ENCODE measurements at regions not wholly inside any gene's neighbourhood (a gene's known extent, or its start where the extent isn't known, plus 50 kb on each side); places are given as distances from the start of the nearest gene placed in this dataset.
"Not testable (repeated sequence)": the region's sequence is repeated elsewhere in the genome, so short reads cannot be mapped to it uniquely, and the experiment has no call there.

DNA sequence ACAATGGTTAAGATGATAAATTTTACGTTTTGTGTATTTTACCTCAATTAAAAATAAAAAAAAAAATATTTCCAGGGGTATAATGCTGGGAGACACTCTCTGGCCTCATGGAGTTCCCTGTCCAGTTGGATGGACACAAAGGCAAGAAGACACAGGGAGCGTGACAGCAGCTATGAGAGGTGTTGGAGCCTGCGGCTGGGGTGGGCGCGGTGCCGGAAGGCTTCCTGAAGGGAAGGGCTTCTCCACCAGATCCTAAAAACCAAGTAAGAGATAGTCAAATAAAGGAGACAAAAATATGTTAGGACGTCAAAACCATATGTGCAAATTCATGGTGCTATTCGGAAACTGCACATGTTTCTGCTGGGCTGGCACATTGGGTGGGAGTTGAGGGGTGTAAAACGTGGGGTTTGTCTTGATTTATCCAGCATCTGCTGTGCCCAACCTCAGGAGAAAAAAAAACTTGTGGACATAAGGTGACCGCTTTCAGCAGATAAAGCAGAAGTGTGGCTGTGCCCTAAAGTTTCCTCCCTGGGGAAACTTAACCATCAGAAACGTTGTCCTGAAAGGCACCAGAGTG, 467.6 kb downstream of the RNF144A start:
- no peak overlapping the region for H3K4me3 ChIP-seq (ENCODE audit: low read depth, low read length)
- TF ChIP-seq, protein P1, sequence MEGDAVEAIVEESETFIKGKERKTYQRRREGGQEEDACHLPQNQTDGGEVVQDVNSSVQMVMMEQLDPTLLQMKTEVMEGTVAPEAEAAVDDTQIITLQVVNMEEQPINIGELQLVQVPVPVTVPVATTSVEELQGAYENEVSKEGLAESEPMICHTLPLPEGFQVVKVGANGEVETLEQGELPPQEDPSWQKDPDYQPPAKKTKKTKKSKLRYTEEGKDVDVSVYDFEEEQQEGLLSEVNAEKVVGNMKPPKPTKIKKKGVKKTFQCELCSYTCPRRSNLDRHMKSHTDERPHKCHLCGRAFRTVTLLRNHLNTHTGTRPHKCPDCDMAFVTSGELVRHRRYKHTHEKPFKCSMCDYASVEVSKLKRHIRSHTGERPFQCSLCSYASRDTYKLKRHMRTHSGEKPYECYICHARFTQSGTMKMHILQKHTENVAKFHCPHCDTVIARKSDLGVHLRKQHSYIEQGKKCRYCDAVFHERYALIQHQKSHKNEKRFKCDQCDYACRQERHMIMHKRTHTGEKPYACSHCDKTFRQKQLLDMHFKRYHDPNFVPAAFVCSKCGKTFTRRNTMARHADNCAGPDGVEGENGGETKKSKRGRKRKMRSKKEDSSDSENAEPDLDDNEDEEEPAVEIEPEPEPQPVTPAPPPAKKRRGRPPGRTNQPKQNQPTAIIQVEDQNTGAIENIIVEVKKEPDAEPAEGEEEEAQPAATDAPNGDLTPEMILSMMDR (IDR thresholded peaks at IDR 0.05; ENCODE audit: low read depth, low read length) = no peak

DNA sequence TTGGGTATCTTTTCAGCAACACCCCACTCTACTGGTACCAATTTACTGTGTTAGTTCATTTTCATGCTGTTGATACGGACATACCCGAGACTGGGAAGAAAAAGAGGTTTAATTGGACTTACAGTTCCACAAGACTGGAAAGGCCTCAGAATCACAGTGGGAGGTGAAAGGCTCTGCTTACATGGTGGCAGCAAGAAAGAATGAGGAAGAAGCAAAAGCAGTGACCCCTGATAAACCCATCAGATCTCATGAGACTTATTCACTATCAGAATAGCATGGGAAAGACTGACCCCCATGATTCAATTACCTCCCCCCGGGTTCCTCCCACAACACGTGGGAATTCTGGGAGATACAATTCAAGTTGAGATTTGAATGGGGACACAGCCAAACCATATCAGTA, 473.1 kb downstream of the RNF144A start:
- H3K4me3 ChIP-seq (ENCODE audit: low read depth, low read length) = not testable (repeated sequence)

DNA sequence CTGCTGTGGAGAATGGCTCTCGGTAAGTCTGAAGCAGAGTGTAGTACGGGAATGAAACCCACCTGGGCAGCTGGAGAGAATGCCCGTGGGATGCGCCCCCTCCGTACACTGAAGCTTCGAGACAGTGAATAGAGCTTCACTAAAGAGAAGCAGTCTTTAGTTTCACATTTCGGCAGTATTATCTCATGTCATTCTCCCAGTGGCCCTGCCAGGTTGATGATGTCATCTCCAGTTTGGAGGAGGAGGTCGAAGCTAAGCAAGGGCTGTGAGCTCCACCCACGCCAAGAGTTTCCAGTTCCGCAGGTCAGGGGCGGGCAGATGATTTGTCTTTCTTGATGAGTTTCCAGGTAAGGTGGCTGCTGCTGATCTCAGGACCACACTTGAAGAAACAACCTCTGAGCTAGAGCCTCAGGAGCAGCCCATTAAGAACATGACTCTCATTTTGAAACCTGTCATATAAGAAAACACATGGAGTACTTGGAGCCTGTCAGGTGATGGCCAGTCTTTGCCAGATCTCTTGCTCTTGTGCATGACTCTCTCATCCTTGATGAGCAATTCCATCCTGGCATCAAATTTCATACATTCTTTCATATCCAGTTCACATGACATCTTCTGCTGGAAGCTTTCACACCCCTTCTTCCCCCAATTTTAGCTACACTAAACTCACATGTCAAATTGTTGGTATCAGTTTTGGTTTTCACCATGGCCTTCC, 475.0 kb downstream of the RNF144A start:
- TF ChIP-seq, protein P1 (IDR thresholded peaks at IDR 0.05; ENCODE audit: low read depth, low read length) = no peak
- no peak overlapping the region for H3K4me3 ChIP-seq (ENCODE audit: low read depth, low read length)

DNA sequence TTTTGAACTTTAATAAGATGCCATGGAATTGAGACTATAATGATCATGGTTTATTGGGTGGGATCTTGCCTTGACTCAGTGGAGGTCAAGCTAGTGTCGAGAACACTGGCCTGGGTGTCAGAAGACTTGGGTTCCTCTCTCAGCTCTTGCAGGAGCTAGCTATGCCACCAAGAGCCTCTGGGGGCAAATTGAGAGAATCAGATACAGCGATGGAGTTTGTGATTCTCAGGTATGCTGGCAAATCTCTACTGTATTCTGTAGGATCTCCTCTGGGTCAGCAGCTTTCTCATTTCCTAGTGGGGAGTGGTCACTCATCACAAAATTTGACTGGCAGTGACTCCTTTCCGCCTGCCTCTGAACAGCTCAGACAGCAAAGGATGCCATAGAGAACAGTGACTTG, 477.0 kb downstream of the RNF144A start:
- TF ChIP-seq, protein P1 (IDR thresholded peaks at IDR 0.05; ENCODE audit: low read depth, low read length) = no peak
- no peak overlapping the region for H3K4me3 ChIP-seq (ENCODE audit: low read depth, low read length)

DNA sequence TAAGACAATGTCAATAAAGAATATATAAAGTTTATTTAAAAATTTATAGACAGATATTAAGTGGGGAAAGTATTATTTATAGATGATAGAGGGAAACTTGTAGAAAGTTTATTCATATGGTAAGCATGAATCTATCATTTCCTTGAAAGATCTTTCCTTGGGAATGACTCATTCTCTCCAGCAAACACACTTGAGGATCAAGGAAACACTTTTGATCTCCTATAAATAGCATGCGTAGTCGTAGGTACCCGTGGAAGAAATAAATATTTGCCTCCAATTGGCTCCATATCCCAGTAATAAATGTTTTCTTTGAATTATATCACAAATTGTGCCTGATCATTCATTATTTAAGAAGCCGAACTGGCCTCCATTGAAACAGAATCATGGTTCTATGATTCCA, 483.4 kb downstream of the RNF144A start:
- H3K4me3 ChIP-seq (ENCODE audit: low read depth, low read length) = no peak overlapping the region
- TF ChIP-seq, protein P1 (IDR thresholded peaks at IDR 0.05; ENCODE audit: low read depth, low read length) = no peak

DNA sequence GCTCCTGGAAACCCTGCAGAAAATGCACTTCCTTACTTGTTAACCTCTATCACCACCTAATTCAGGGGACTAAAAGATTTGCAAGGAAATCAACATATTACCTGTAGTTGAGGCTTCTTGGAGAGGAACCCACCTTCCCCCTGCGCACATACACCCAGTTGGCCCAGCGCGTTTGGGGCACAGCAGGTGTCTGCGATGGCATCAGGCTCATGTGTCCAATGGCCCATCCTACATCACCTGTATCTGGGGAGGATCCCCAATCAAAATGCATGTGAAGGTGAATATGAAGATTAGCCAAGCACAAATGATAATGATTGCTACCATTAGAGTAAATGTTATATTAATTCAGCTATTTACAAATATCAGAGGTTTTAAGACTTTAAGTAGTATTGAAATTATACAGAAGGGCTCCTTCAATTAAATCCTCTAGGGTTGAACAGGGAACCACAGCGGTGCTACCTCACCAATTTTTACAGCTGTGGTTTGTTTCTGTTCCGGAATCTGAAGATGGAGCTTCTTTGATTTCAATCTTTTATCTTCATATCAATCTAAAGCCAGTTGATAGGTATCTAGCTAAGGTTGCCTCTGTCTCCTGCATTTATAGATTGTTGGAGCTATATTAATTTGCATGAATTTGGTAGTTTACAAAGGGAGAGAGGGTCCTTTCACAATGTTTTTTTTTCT, 486.0 kb downstream of the RNF144A start:
- H3K4me3 ChIP-seq (ENCODE audit: low read depth, low read length) = no peak overlapping the region
- TF ChIP-seq, protein P1 (IDR thresholded peaks at IDR 0.05; ENCODE audit: low read depth, low read length) = no peak

DNA sequence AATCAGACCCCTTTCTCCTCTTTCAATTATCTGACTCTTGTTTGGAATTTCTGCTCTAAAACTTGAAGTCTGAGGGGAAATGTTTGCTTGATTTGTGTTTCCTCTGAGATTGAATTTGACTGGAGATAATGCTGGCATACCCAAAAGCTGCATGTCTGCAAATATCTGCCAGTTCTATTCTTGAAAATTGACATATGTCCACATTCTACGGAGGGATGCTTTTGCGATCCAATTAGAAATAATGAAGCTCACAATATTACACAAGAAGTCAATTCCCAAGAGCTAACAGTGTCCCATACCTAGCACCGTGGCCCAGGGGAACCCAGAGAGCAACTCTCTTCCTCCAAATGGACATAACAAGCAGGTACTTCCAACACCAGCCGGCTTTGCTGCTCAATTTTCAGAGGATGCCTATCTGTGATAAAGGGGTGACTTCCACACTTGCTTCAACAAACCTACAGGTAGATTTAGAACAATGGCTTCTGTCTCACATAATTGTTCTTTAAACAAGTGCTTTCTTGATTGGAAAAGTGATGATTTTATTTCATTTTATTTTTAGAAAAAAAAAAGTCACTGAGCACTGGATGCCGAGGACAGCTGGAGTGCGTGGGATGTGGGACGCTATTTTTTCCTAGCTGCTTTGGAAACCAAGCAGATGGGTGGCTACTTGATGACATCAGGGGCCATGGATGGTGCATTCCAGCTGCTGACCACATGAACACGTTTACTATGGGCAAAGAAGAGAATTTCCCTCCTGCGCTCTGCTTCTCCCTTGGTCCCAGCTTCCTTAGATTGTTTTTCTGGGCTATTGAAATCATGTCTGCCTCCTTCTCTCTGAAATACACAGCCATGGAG, 488.9 kb downstream of the RNF144A start:
- TF ChIP-seq, protein P1 (IDR thresholded peaks at IDR 0.05; ENCODE audit: low read depth, low read length) = no peak
- no peak overlapping the region for H3K4me3 ChIP-seq (ENCODE audit: low read depth, low read length)
